ENCODE measurements at regions not wholly inside any gene's neighbourhood (a gene's known extent, or its start where the extent isn't known, plus 50 kb on each side); places are given as distances from the start of the nearest gene placed in this dataset.

DNA sequence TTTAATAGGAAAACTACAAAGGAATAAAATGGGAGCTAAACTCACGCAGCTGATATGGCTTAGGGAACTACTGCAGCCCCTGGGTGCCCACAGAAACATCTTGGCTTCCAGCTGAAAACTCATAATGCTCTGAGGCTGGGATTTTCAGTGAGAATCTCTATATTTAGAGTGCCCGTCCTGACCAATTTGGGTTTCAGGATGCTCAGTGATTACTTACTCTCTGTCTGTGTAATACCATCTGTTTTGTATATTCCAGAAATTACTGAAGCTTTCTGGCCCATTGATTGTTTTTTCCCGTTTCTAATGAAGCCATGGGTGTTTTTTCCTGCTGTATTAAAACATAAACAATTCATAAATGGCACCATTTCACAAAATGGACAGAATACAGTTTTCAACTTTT, 50.6 kb upstream of the ZNF385D start:
- DNase-seq (ENCODE audit: low read depth) = no peak

DNA sequence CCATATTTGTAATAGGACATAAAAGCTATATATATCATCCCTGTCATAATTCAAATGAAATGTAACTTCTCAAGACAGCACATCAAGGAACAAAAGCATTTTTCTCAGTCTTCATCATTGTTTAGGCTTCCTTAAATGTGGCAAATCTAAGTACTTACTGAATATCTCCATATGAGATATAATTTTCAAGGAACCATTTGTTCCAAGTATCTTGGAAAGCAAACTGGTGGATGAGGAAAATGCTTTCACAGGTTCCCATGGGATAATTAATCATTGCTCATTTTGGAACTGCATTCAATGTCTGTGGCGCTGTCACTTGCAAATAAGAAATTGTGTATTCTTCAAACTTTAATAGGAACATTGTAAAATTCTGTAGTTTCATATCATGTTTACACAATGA, 52.6 kb upstream of the ZNF385D start:
- DNase-seq (ENCODE audit: low read depth) = no peak

GRCh38 chr3:21804330-21804729, 53.3 kb upstream of the ZNF385D start:
- DNase-seq (ENCODE audit: low read depth) = no peak

GRCh38 chr3:21806733-21807132, 55.7 kb upstream of the ZNF385D start:
- DNase-seq (ENCODE audit: low read depth) = no peak

DNA sequence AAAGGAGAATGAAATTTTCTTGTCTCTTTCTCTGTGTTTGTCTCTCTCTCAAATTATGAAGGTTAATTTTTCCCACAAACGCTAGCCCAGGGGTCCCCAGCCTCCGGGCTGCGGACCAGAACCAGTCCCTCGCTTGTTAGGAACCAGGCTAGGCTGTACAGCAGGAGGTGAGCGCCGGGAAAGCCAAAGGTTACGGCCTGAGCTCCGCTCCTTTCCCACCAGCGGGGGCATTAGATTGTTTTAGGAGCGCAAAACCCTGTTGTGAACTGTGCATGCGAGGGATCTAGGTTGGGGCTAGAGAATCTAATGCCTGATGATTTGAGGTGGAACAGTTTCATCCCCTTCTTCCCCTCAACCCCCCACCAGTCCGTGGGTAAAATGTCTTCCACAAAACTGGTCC, 74.7 kb upstream of the ZNF385D start:
- DNase-seq (ENCODE audit: low read depth) = no peak

- DNase-seq (ENCODE audit: low read depth) = no peak
Measured at GRCh38 chr3:21826416-21826815, 75.4 kb upstream of the ZNF385D start.

- no peak for DNase-seq (ENCODE audit: low read depth)
Measured at GRCh38 chr3:21830541-21830940, 79.5 kb upstream of the ZNF385D start.

DNA sequence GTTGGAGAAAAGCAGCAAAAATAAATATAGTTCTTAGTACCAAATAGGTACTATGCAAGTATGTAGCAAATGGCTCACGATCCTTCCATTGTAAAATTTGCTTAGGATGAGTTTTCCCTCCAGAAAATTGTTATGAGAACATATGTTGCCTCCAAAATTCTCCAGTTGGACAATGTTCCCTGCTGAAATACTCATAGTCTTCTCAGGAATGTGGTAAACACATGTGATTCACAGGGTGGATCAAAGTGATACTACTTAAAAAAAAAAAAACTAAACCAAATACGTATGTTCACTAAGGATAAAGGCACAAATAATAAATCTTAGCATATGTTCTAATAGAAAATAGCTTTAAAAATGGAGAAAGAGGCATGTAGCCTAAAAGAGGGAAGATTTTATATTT, 84.3 kb upstream of the ZNF385D start:
- no peak for DNase-seq (ENCODE audit: low read depth)

- no peak for DNase-seq (ENCODE audit: low read depth)
Measured at GRCh38 chr3:21836227-21836626, 85.2 kb upstream of the ZNF385D start.

DNA sequence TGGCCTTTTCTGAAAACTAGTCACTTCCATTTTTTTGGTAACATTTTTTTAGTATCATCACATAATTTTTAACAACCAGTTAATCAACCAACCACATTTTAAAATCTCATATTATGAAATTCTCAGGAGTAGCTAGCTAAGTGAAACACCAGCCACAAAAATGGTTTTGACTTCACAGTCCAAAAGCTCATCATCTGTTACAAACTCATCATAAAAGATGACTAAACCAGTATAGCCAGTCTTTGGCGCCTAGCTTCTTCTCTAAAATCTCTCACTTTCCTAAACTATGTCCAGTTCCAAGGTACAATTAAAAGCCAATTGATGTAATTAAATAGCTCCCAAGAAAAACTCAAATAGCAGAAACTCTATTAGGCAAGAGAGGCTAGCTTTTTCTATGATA, 88.2 kb upstream of the ZNF385D start:
- no peak for DNase-seq (ENCODE audit: low read depth)

DNA sequence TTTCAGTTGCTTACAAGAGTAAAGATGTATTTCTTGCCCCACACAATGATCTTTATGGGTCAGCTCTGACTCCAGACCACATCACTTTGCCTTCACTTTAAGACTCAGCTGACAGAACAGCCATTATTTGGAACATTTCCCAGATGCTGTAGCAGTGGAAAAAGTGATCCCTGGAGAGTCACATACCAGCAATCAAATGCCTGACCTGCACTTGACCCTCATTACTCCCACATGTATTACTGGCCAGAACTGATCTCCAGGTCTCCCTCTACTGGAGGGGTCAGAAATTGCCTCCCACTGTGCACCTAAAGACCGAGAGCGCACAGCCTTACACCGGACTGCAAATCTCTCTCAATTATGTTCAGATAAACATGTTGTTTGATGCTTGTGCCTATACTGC, 88.6 kb upstream of the ZNF385D start:
- no peak for DNase-seq (ENCODE audit: low read depth)

DNA sequence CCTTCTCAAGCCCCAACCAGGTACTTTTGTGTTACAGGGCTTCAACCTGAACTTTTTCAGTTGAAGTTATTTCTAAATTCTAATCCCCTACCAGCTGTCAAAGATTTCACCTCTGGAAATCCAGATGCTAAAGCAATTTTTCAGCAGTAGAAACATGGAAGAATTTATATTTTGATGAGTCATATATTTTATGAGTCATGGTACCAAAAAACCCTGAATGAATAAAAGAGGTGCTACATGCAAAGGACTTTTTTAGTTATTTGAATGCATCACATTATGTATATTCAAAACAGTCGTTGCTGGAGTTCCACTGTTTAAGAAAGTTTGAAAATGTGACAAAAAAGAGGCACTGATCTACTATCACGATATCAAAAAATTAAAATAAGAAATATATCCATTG, 96.0 kb upstream of the ZNF385D start:
- no peak for DNase-seq (ENCODE audit: low read depth)

DNA sequence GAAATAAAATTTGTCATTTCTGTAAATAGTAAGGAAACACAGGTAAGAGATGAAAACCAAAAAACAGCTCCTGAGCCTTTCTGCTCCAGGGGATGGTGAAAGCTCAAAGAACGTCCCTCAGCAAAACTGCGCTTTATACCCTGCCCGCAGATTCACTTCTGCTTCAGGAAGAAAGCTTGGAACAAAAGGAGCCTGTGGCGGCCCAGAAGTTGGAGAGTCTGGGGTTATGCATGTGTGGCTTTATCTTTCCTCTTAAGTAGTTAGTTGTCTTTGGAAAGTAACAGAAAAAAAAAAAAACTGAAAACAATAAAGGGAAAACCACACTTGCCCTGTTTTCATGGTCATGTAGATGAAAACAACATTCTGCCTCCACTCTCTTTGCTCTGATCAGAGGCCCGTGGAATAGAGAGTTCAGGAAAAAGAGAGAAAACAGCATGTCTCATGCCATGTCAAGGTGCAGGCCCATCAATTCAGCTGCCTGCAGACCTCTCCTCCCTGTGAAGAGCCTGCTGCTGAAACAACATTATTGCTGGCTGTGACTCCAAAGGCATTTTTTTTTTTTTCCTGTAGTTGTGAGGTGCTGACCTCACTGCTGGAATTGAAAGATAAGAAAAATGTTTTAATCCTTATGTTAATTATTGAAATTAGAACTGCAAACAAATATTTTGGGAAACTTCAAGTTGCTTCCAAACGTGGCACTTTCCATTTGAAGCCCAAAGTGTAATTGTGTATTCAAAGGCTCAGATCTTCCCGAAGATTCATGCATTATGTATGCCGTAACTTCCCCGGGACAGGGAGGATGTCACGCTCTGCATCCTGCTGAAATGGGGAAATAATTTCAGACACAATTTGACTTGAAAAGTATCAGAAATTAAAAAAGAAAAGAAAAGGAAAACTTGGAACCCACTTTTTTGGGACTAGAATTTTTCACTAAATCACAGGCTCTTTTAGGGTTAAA, 108.4 kb upstream of the ZNF385D start:
- no peak for DNase-seq (ENCODE audit: low read depth)

- DNase-seq (ENCODE audit: low read depth) = no peak
Measured at GRCh38 chr3:21860082-21860475, 109.1 kb upstream of the ZNF385D start.

DNA sequence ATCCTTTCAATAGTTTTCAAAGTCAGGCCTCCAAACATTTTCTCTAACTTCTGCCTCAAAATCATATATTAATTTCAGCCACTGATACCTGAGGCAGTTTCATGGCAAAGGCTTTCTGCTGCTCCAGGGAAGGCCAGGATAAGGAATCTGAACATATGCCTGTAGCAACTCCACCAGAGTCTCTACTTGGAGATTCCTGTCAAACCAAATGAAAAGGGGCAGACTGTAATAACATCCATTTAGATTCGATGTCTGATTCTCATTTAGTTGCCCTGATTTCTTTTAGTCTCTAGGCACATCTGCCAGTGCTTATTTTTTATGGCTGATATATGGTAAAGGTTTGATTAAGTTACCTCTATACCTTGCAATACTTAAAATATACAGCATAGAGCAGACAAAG, 109.6 kb upstream of the ZNF385D start:
- DNase-seq (ENCODE audit: low read depth) = no peak

- DNase-seq (ENCODE audit: low read depth) = no peak
Measured at GRCh38 chr3:21876782-21877181, 125.8 kb upstream of the ZNF385D start.

DNA sequence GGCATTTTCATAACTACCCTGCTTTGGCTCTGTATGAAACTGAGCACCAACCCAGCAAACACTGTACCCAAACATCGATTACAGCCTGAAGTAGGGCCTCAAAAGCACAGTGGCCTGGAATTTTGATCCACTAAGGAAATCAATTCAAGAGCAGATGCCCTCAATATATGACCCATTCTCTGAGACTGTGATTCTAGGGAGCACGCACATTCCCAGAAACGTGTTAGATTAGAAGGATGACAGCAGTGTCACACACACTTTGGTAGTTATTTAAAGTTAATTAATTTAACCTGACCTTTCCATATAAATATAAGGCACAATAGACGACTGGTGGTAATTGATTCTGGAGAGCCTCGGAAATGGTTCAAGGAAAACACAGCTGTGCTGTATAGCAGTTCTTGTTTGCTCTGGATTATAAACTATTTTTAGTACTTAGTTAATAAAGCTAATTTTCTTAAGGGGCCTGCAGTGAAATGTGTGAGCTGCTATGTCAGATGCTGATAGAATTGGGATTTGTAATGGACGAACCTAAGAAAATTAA, 126.3 kb upstream of the ZNF385D start:
- DNase-seq (ENCODE audit: low read depth) = no peak

DNA sequence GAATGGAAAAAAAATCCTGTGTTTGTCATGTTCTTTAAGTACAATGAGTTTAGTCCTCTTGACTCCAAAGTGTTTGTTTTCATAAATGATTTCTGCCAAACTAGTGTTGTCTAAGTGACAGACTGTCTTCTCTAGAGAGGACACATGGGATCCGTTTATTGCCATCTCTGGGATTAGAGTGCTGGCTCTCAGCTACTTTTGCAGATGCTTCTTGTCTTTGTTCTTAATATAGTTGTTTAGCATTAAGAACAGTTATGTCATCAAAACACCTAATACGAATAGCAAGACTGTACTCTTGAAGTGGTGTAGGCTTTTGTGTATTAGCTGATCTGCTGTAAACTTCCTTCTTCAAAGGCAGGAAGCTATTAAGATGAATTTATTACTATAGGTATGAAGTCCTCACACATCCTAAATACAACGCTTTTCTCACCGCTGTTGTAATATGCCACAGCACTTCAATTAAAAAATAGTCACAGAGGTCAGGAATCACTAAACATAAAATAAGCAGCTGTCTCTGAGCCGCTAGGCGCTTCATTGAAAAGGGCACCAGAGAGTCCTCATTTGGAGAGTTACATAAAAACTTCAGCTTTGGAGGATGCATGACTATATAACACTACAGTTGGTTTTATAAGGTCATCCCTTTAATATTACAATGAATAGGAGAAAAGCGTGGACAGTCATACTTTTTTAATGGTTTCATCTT, 128.3 kb upstream of the ZNF385D start:
- DNase-seq (ENCODE audit: low read depth) = no peak

- DNase-seq (ENCODE audit: low read depth) = no peak
Measured at GRCh38 chr3:21888656-21889055, 137.6 kb upstream of the ZNF385D start.

GRCh38 chr3:21889166-21889565, 138.2 kb upstream of the ZNF385D start:
- no peak for DNase-seq (ENCODE audit: low read depth)

- no peak for DNase-seq (ENCODE audit: low read depth)
Measured at GRCh38 chr3:21892104-21892503, 141.1 kb upstream of the ZNF385D start.

- no peak for DNase-seq (ENCODE audit: low read depth)
Measured at GRCh38 chr3:21893242-21893641, 142.2 kb upstream of the ZNF385D start.

All from T follicular helper cell (primary cell).